Endodermal cell (in vitro differentiated cells): ENCODE measurements at regions not wholly inside any gene's neighbourhood (a gene's known extent, or its start where the extent isn't known, plus 50 kb on each side); places are given as distances from the start of the nearest gene placed in this dataset.

Source experiments
- DNase-seq: peaks from one replicate; pipeline ENCODE4 v3.0.0-alpha.2; 2017
- H3K27ac ChIP-seq: 2 replicates; pipeline ENCODE4 v1.5.1; 2013; ENCODE audit warnings: mild to moderate bottlenecking, low read depth, low read length, moderate library complexity
- H3K27me3 ChIP-seq: 2 replicates; pipeline ENCODE4 v1.6.1; 2013; ENCODE audit warnings: mild to moderate bottlenecking, low read length, moderate library complexity; ENCODE audit not compliant: insufficient read depth, control insufficient read depth, poor library complexity, severe bottlenecking
- H3K36me3 ChIP-seq: 2 replicates; pipeline ENCODE4 v1.7.0; 2013; ENCODE audit warnings: mild to moderate bottlenecking, low read length, moderate library complexity; ENCODE audit not compliant: control insufficient read depth, insufficient read depth
- H3K4me1 ChIP-seq: one replicate; pipeline ENCODE4 v1.7.0; 2013; ENCODE audit warnings: low read length; ENCODE audit not compliant: control insufficient read depth, insufficient read depth
- H3K4me3 ChIP-seq: 2 replicates; pipeline ENCODE4 v1.5.1; 2013; ENCODE audit warnings: mild to moderate bottlenecking, low read length, moderate library complexity
- H3K9ac ChIP-seq: 2 replicates; pipeline ENCODE4 v1.6.1; 2013; ENCODE audit warnings: mild to moderate bottlenecking, low read length, moderate library complexity; ENCODE audit not compliant: poor library complexity, severe bottlenecking; ENCODE audit errors: extremely low read depth
- H3K9me3 ChIP-seq: 2 replicates; pipeline ENCODE4 v1.6.1; 2013; ENCODE audit warnings: mild to moderate bottlenecking, low read length, moderate library complexity; ENCODE audit not compliant: control insufficient read depth
- H3K27ac Mint-ChIP-seq: 2 replicates; pipeline ENCODE4 v1.8.0; 2020; ENCODE audit warnings: mixed read lengths
- H3K27me3 Mint-ChIP-seq: 2 replicates; pipeline ENCODE4 v1.8.0; 2021; ENCODE audit warnings: mild to moderate bottlenecking, mixed read lengths; ENCODE audit not compliant: insufficient read depth
- H3K36me3 Mint-ChIP-seq: 2 replicates; pipeline ENCODE4 v1.8.0; 2020; ENCODE audit warnings: low read depth, mixed read lengths
- H3K4me1 Mint-ChIP-seq: 2 replicates; pipeline ENCODE4 v1.8.0; 2020; ENCODE audit warnings: mixed read lengths
- H3K4me3 Mint-ChIP-seq: 2 replicates; pipeline ENCODE4 v1.8.0; 2020; ENCODE audit warnings: mild to moderate bottlenecking, moderate library complexity, mixed read lengths
- H3K9me3 Mint-ChIP-seq: 2 replicates; pipeline ENCODE4 v1.8.0; 2020; ENCODE audit warnings: mild to moderate bottlenecking, mixed read lengths
- CTCF ChIP-seq: fragments of 200-600 bp; sonication (generic); conservative IDR thresholded peaks from 2 replicates; pipeline ENCODE4 v1.5.0; 2021; ENCODE audit warnings: antibody characterized with exemption, mild to moderate bottlenecking
- WGBS, 2 experiments: methylation state at CpG; one replicate each; pipeline versions ENCODE4 v1.1.5 to v1.1.7; 2013; ENCODE audit warnings: missing lambda C conversion rate in 2 of 2, mixed read lengths in 1 of 2; ENCODE audit not compliant: insufficient coverage in 1 of 2, insufficient read length in 1 of 2; 5-methylcytosine and 5-hydroxymethylcytosine counted together

- Mint-ChIP-seq H3K9me3 (peaks cover 31% of the 10 kb centered on the region), H3K4me3 (no peak overlapping the region), H3K27ac (no peak overlapping the region), H3K27me3 (no peaks in the 10 kb centered on the region), H3K36me3 (no peaks in the 10 kb centered on the region), H3K4me1 (peaks cover 5% of the 10 kb centered on the region)
- Histone ChIP-seq H3K9ac (no peak overlapping the region), H3K36me3 (no peaks in the 10 kb centered on the region), H3K27me3 (no peaks in the 10 kb centered on the region), H3K4me3 (no peak overlapping the region), H3K4me1 (no peaks in the 10 kb centered on the region), H3K27ac (no peak overlapping the region), H3K9me3 (no peaks in the 10 kb centered on the region)
- 95% methylated on average over 7 of the region's 7 CpGs; no CpG with 5 or more reads in 1 of the 2 experiments for WGBS, 2 experiments
- no peak for TF ChIP-seq CTCF
- DNase-seq: no peak
Observed at GRCh38 chrX:15073313-15073712, 196.6 kb downstream of the ASB9 start.

GRCh38 chrX:15072880-15073279 lies 197.0 kb downstream of the ASB9 start:
- Mint-ChIP-seq H3K36me3 (no peaks in the 10 kb centered on the region), H3K27ac (no peak overlapping the region), H3K27me3 (no peaks in the 10 kb centered on the region), H3K9me3 (peaks cover 29% of the 10 kb centered on the region), H3K4me3 (no peak overlapping the region), H3K4me1 (peaks cover 5% of the 10 kb centered on the region)
- Histone ChIP-seq H3K4me3 (no peak overlapping the region), H3K27me3 (no peaks in the 10 kb centered on the region), H3K9ac (no peak overlapping the region), H3K36me3 (no peaks in the 10 kb centered on the region), H3K27ac (no peak overlapping the region), H3K9me3 (no peaks in the 10 kb centered on the region), H3K4me1 (no peaks in the 10 kb centered on the region)
- DNase-seq: no peak
- TF ChIP-seq CTCF: no peak
- 97% methylated on average over 3 of the region's 3 CpGs; no CpG with 5 or more reads in 1 of the 2 experiments for WGBS, 2 experiments

GRCh38 chrX:15072259-15072658 lies 197.6 kb downstream of the ASB9 start:
- Mint-ChIP-seq H3K4me1 (peaks cover 5% of the 10 kb centered on the region), H3K4me3 (no peak overlapping the region), H3K36me3 (no peaks in the 10 kb centered on the region), H3K27ac (no peak overlapping the region), H3K9me3 (peaks cover 28% of the 10 kb centered on the region), H3K27me3 (no peaks in the 10 kb centered on the region)
- H3K4me1 ChIP-seq: no peaks in the 10 kb centered on the region
- H3K36me3 ChIP-seq: no peaks in the 10 kb centered on the region
- no peak overlapping the region for H3K9ac ChIP-seq
- WGBS, 2 experiments: 83 to 93% methylated on average over 1 to 2 of the region's 3 CpGs
- H3K9me3 ChIP-seq: no peaks in the 10 kb centered on the region
- no peaks in the 10 kb centered on the region for H3K27me3 ChIP-seq
- H3K4me3 ChIP-seq: no peak overlapping the region
- no peak for TF ChIP-seq CTCF
- no peak overlapping the region for H3K27ac ChIP-seq
- no peak for DNase-seq
